HG03280 (cell line): ENCODE measurements at regions not wholly inside any gene's neighbourhood (a gene's known extent, or its start where the extent isn't known, plus 50 kb on each side); places are given as distances from the start of the nearest gene placed in this dataset.

Source experiments
- ATAC-seq: cut with Tn5 transposase; IDR thresholded peaks from one replicate; pipeline ENCODE4 v1.9.1; 2021; ENCODE audit warnings: mild to moderate bottlenecking, moderate library complexity; ENCODE audit not compliant: unreplicated experiment

DNA sequence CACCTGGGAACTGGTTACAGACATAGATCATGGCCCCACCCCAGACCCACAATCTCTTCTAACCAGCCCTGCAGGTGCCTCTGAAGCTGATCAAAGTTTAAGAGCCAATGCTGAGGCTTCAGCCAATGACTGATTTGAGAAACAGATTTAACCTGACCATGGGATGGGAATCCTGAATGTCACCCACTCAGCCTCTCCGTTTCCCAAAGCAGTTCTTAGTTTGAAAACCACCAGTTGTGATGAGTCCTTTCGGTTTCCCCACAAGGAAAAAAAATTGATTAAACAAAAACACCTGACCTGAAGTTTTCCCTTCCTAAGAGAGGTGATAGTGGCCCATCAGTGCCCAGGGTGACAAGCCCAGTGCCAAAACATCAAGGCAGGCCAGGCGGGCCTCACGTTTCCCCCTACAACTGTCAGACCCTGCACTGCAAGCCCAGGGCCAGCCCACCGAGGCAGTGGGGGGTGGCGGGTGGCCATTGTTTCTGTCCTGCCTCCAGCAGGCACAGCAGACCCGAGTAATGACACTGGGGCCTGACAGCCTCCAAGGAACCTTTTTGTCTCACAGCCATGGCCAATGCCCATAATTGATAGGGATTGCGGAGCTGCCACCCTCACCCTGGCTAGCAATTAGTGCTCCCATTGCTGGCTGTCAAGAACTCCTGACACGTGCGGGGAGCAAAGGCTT lies 75.4 kb upstream of the ZMIZ1 start:
- no peak for ATAC-seq

DNA sequence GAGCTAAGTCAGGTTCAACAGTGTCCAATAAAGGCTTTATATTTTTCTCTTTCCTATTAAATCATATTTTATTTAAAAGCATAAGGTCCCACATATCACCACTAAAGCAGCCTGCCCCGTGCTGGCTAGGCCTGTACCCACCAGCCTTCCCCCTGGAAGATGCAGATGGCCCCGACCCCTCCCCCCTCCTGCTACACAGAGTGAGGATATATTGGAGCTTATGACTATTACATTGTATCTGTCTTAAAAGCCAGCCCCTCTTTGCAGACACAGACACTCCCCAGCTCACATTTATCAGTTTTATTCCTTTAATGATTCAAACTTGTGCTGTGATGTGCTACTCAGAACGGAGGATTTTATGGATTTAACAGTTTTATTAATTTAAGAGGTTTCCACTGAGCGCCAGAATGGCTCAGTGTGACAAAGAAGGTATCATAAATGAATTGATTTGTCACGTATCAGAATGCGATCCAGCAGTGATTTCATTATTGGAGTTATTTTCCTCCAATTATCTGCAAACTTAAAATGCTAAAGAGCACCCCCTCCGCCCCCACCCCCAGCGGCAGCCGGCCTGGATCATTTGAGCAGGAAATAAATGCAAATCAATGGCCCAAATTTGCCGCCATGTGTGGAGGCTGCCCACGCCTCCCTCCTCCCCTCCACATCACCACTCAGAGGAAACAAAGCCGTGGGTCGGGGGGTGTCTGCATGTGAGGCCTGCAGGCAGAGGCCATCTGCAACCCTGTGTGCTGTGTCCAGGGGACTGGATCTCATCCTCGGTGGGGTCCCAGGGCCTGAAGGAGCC lies 72.6 kb upstream of the ZMIZ1 start:
- ATAC-seq = no peak

DNA sequence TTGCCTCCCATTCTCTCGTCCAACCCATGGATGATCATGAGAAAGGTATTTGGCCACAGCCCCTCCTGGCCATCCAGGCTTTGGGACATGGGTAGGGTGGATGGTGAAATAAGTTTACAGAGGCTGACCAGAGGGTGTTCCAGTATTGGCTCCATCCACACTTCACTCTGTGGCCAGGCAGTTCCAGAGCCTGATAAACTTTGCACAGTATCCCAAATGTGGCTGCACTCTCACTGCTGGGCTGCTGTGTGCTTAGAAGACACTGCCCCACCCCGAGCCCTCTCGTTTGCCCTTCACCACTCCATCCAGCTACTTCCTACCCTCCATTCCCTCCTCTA lies 72.0 kb upstream of the ZMIZ1 start:
- no peak for ATAC-seq

DNA sequence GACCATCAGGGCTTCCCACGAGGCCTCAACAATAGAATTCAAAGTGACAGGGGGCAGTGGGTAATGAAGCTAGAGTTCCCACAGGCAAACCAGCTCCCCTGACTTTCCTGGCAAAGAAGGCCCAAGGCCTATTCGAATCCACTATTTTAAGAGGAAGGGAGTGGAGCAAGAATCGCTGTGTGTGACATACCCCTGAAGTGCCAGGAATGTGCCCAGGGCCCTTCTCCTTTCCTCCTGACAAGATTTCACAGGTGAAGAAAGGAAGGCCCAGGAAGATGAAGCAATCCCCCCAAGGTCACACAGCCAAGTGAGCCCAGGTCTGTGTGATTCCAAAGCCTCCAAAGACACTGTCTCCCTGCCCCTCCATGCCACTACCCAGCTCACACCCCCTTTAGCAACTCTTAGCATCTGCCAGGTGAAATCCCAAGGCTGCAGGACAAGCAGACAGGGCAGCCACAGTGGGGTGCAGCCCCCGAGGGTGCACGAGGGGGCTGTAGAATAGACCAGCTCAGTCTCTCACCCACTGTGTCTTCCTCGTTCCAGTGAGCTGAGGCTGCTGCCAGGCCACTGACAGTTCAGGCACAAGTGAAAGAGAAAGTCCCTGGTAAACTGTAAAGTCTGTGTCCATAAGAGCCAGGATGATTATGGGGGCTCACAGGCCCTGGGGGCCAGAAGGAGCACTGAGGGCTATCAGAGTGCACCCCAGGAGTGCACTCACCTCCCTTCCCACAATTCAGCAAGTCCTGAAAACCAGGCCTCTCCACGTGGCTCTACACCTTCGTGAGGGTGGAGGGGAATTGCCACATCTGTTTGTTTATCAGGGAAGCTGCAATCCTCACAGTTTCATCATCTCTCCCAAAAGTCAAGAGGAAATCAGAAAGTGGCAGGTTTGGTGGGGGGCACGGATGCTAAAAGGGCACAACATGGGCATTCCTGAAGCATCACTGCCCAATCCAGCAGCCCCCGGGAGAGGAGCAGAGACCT lies 70.8 kb upstream of the ZMIZ1 start:
- no peak for ATAC-seq

DNA sequence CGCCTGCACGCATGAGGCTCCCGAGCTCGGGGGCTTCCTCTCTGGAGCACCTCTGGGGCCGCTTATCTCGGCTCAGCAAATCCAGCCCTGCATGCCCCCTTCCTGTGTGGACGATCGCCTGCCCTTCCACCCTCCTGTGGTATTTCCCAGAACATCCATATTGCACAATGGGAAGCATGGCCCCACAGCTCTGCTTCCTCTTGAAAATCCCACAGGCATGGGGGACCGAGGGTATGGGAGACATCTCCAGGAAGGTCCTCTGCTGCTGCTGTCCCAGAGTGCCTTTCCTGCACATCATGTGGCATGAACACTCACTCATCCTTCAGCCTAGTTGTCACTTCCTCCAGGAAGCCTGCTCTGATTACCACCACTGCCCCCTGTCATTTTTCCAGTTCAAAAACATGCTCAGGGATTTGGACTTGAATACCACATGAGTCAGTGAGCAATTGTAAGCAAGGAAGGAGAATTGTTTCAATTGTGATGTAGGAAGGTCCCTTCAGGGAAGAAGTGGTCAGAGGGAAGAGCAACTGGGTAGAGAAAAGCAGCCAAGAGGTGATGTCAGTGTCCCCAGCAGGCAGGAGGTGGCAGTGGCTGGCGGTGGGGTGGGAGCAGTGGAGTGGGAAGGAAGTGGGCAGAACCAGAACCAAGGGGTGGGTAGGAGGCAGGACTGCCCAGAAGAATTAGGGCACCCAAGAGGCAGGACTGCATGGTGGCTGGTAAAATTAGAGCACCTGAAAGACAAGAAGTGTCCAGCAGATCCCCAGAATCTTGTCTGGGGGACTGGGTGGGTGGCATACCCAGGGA lies 67.5 kb upstream of the ZMIZ1 start:
- ATAC-seq = no peak

DNA sequence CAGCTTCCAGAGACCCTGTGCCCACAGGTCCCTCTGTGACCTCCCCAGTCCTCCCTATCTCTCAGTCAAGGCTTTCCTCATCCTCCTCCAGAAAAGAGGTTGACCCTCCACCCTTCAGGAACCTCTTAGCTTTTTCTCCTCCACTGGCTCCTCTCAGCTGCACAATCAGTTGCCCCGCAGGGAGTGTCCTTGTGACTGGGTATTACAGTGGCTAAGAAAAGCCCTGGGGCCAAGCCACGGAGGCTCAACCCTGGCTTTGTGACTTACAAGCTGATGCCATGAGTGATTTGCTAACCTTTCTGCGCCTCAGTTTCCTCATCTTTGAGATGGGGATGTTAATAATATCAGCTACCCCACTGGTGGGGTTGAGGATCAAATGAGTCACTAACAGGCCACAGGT lies 66.4 kb upstream of the ZMIZ1 start:
- no peak for ATAC-seq

DNA sequence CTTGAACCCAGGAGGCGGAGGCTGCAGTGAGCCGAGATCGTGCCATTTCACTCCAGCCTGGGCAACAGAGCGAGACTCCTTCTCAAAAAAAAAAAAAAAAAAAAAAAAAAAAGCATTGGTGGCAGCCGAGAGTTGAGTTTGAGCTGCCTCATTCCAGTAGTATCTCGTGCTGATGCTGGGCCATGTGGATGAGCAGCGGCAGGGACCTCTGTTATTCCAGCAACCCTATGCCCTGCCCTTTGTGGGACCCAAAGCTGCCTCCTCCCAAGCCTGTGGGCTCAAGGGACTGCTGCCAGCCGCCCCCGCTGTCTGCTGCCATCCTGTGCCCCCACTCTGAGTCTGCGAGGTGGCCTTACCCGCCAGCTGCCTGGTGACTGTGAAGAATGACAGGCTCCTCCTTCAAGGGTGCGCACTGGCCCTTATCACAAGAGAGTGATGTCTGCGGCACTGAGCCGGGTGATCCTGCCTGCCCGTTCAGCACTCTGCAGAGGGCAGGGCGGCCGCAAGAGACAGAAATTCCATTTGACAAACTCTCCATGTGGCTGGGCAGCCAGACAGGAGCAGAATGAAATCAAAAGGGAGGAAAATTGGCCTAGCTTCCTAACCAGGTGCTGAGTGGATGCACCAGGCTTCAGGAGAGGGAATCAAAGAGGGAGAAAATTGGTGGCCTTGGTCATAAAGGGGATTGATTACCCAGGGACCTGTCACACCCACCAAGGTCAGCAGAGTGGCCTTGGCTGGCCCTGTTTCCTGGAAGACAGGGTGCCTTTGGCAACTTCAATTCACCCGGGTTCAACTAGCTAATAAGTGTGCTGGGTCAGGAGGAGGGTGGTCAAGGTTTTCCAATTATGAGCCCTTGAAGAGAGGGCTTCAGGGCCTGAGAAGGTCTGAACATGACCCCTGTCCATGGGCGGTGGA lies 65.3 kb upstream of the ZMIZ1 start:
- ATAC-seq = no peak

DNA sequence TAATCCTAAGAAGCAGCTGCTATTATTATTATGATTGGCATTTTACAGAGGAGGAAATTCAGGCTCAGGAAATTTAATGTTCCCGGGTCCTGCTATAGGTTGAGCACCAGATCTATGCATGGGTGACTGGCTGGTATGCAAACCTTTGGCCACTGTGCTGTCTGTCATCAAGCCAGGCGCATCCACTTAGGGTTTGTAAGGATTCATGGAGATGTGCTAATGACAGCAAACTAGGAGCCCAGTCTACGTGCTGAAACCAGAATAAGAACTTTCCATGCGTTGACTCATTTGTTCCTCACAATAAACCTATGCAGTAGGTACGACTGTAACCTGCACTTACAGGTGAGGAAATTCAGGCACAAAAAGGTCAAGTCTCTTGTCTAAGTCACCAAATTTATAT lies 64.5 kb upstream of the ZMIZ1 start:
- no peak for ATAC-seq

DNA sequence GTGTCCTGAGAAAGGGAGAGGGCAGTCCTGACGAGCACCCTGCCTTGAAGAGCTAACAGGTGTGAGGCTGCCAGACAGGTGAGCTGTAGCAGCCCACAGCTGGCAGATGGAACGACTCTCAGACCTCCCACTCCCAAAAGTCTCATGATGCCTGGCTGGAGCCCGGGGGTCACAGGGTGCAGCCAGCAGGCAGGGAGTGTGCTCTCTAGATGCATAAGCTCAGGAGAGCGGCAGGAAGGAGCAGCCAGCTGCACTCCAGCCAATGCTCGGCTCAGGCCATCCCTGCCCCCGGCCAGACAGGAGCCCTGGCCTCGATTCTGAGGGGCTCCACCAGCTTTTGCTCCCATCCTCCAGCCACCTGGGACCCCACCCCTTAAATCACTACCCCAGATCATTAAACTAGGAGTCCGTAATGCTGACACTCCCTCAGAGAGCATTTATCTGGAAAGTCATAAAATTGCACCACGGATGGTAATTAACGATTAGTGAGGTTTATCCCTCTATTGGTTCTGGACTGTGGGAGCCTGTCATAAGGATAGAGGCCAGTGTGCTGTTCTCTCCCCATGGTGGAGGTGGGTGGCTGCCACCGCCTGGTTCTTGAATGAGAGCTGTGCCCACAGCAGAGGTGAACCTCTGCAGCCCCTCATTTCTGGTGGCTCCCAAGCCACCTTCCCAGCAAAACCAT lies 63.5 kb upstream of the ZMIZ1 start:
- ATAC-seq = no peak

DNA sequence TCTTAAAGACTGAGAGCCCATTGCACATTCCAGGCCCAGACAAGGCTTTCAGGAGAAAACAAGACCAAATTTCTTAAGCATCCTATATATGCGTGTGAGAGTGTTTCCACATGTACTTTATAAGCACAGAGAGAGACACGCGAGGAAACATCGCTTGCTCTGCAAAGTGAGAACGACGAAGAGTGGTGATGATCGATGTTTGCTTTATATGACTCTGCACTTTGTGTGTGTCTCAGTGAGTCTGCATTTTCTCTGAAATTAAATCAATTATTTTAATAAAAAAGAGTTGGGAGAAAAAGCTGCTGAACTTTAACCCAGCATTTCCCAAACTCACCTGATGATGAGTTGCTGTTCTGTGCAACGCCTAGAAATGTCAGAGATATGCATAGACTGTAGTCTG lies 61.7 kb upstream of the ZMIZ1 start:
- ATAC-seq = no peak

DNA sequence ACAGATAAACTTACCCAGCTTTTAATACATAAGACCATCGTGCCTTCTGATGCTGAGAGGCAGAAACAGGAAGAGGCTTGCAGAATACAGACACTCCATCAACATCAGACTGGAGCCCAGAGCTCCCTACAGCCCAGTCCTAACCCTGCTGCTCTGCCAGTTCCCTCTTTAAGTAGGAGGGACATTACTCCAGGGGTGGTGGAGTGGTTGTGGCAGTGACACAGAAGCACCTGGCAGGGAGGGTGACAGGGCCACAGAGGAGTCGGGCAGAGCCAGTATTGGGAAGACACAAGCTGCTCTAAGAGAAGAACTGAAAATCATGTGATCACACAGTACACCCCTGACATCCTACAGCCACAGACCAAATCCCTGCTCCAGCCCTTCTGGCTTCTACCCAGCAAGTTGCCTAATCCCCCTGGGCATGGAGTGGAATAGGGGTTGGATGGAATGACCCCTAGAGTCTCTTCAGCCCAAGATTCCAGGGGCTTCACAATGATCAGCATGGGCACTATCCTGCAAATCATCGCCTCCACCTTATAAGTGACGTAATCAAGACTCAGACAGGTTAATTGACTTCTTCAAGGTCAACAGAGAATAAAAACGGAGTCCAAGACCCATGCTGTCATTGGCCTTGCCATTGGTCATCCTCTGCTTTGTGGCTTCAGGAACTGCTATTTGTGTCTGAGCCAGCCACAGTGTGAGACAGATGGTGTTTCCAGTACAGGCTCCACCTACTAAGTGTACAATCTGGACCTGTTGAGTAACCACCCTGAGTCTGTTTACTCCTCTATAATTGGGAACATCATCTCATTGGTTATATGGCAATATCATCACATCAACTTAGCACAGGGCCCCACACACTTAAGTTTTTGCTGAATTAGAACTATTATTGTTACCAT lies 61.1 kb upstream of the ZMIZ1 start:
- ATAC-seq = no peak

DNA sequence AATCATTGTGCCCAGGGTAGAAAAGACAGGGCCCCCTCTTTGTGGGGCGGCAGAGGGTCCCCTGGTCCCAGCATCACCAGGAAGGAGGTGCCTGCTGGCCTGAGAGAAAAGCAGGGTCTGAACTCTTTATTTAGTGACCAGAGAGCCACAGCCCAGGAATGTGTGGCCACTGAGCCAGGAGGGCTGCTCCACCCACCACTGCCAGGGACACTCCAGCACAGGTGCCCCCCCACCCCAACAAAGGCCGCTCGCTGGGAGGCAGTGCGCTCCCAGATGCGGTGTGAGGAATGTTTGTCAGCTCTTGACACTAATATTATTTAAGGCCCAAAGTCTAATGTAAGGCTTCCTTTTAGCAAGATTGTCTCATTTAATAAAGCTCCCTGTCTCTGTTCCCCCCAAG lies 59.6 kb upstream of the ZMIZ1 start:
- no peak for ATAC-seq

DNA sequence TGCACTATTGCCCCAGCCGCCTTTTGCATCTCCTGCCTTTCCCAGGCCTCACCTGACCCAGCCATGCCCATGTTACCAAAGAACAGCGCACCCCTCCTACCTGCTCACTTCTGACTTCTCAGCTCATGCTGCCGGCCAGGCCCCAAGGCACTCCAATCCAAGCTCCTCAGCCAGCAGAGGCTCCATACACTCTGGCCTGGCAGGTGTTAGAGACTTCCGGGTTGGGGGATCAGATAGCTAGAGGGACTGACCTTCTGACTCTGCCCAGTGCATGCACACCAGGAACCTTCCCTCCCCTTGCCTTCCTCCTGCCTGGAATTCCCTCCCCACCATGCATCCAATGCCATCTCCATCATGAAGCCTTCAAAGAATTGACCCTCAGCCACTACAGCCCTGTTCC lies 56.2 kb upstream of the ZMIZ1 start:
- ATAC-seq = no peak

DNA sequence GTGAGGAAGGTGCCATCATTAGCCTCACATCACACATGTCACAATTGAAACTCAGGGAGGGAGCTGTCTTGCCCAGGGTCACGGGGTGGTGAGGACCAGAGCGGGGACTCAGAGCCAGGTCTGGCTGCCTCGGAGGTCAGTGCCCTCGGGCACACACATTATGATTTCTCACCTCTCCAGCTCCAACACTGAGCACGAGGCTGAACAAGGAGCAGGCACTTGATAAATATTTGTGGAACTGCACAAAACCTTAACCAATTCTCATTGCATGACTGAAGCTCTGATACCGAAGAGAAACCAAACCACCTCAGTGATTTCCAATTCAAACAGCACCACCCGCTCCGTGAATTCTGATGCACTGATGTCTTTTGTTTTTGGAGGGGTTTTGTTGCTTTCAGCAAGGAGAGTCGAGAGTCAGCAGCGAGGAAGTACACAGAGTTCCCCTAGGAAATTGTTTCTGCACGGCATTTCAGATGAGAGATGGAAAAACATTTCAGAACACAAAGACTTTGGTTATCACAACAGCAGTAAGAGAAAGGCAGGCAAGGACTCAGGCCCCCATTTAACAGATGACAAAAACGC lies 55.3 kb upstream of the ZMIZ1 start:
- no peak for ATAC-seq

DNA sequence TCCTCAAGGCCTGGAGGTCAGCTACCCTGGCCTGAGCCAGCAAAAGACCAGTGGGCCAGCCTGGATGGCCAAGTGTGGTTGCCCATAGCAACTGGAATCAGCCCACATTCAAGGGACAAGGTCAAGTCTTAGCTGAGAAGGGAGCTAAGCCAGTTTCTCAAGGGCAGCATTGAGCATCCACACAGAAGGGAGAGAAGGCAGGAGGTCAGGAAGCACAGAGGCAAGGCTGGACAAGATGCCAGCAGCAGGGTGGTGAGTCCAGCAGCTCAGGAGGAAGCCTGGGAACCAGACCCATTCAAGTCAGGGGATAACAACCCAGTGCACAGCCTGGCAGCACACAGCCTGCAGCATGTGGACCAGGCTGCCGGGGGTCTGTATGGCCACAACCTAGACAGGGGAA lies 54.0 kb upstream of the ZMIZ1 start:
- ATAC-seq = no peak

DNA sequence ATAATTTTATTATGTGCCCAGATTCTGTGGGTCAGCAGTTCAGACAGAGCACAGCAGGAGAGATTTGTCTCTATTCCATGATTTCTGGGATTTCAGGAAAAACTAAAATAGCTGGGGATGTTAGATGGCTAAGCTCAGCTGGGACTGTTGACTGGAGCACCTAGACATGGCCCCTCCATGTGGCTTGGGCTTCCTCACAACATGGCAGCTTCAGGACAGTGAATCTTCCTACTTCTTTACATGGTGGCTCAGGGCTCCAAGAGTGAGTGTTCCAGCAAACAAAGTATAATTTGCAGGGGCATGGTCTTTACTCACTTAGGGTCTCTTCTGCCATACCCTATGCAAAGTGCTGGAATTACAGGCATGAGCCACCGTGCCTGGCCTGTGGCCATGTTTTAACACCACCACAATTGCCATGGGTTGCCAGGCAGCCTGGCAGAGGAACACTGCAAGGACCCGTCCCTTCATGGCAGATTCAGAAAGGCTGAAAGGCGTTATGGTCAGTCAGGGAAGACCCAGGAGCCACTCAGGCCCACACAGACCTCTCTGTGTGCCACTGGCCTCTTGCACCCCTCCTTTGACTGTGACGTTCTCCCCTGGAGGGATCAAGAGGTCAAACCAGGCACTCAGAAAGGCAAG lies 50.8 kb upstream of the ZMIZ1 start:
- no peak for ATAC-seq

DNA sequence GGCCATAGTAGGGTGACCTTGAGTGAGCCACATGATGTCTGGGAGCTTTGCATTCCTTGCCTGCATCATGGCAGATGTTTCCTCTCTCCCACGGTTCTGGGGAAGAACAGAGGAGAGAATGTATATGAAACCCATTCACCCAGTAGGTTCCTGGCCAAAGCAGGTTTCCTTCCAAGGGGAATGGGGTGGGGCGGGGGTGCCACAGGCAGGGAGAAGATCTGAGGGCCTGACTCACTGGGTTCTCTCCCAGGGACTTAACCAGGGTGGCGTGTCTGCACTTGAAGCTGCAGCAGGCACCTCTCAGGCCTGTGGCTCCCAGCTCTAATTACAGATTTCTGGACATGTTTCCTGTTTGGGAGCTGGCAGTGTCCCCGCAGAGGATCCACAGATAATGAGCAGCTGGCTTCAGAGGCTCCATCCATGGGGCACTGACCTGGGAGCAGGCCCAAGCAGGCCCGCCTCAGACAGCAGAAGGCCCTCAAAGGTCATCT lies 50.2 kb upstream of the ZMIZ1 start:
- ATAC-seq = no peak
